Mesendoderm (in vitro differentiated cells): ENCODE measurements at regions not wholly inside any gene's neighbourhood (a gene's known extent, or its start where the extent isn't known, plus 50 kb on each side); places are given as distances from the start of the nearest gene placed in this dataset.

Experiments used
- DNase-seq: peaks from one replicate; pipeline ENCODE4 v3.0.0; 2013
- H2AK5ac ChIP-seq: 2 replicates; pipeline ENCODE4 v1.6.1; 2013; ENCODE audit warnings: low read length, inconsistent platforms
- H2BK120ac ChIP-seq: 2 replicates; pipeline ENCODE4 v1.6.1; 2013; ENCODE audit warnings: low read depth, mild to moderate bottlenecking, low read length, moderate library complexity, mixed read lengths
- H2BK15ac ChIP-seq: replicated peaks from 2 replicates; pipeline ENCODE4 v1.6.1; 2013; ENCODE audit warnings: low read depth, mild to moderate bottlenecking, moderate library complexity
- H2BK5ac ChIP-seq: 2 replicates; pipeline ENCODE4 v1.6.1; 2013; ENCODE audit warnings: low read length, inconsistent platforms
- H3K18ac ChIP-seq: 2 replicates; pipeline ENCODE4 v1.6.1; 2013; ENCODE audit warnings: mild to moderate bottlenecking, low read length, mixed read lengths
- H3K23ac ChIP-seq: one replicate; pipeline ENCODE4 v1.6.1; 2013; ENCODE audit warnings: low read length
- H3K27ac ChIP-seq: 2 replicates; pipeline ENCODE4 v1.5.1; 2013; ENCODE audit warnings: low read depth, mild to moderate bottlenecking, inconsistent platforms, low read length, moderate library complexity
- H3K27me3 ChIP-seq: 2 replicates; pipeline ENCODE4 v1.6.1; 2013; ENCODE audit warnings: low read length, control low read depth, mild to moderate bottlenecking, inconsistent platforms; ENCODE audit not compliant: insufficient read depth, poor library complexity
- H3K36me3 ChIP-seq: 2 replicates; pipeline ENCODE4 v1.6.1; 2013; ENCODE audit warnings: low read length, inconsistent platforms; ENCODE audit not compliant: control insufficient read depth, insufficient read depth
- H3K4ac ChIP-seq: one replicate; pipeline ENCODE4 v1.6.1; 2013; ENCODE audit warnings: low read depth, mild to moderate bottlenecking, low read length, moderate library complexity
- H3K4me1 ChIP-seq: 2 replicates; pipeline ENCODE4 v1.6.1; 2013; ENCODE audit warnings: low read depth, low read length, inconsistent platforms; ENCODE audit not compliant: control insufficient read depth
- H3K4me2 ChIP-seq: 2 replicates; pipeline ENCODE4 v1.6.1; 2013; ENCODE audit warnings: low read length
- H3K4me3 ChIP-seq: 2 replicates; pipeline ENCODE4 v1.5.1; 2013; ENCODE audit warnings: mild to moderate bottlenecking, low read length
- H3K56ac ChIP-seq: one replicate; pipeline ENCODE4 v1.6.1; 2013; ENCODE audit warnings: low read length
- H3K79me1 ChIP-seq: 2 replicates; pipeline ENCODE4 v1.6.1; 2013; ENCODE audit warnings: low read length, inconsistent platforms
- H3K79me2 ChIP-seq: 2 replicates; pipeline ENCODE4 v1.6.1; 2013; ENCODE audit warnings: mild to moderate bottlenecking, low read length; ENCODE audit not compliant: control insufficient read depth, insufficient read depth
- H3K9ac ChIP-seq: 2 replicates; pipeline ENCODE4 v1.6.1; 2013; ENCODE audit warnings: low read length, inconsistent platforms
- H4K5ac ChIP-seq: one replicate; pipeline ENCODE4 v1.6.1; 2013; ENCODE audit warnings: low read length
- H4K8ac ChIP-seq: one replicate; pipeline ENCODE4 v1.6.1; 2013; ENCODE audit warnings: low read depth, mild to moderate bottlenecking, control low read depth, low read length, moderate library complexity
- WGBS: extraction: QIAGEN DNeasy Blood & Tissue Kit; methylation state at CpG from one replicate; pipeline ENCODE4 v1.1.7; 2013; ENCODE audit warnings: low lambda C conversion rate, missing lambda C conversion rate; ENCODE audit not compliant: insufficient coverage; ENCODE audit errors: extremely low coverage; 5-methylcytosine and 5-hydroxymethylcytosine counted together

- H4K8ac ChIP-seq: no peak overlapping the region
- no peaks in the 10 kb centered on the region for H3K27me3 ChIP-seq
- no peak overlapping the region for H3K18ac ChIP-seq
- H3K4ac ChIP-seq: no peak overlapping the region
- H2BK5ac ChIP-seq: no peak overlapping the region
- H3K4me3 ChIP-seq: no peak overlapping the region
- no peak overlapping the region for H3K56ac ChIP-seq
- H3K23ac ChIP-seq: no peak overlapping the region
- H2BK15ac ChIP-seq: no peak overlapping the region
- H3K4me2 ChIP-seq: no peak overlapping the region
- H3K36me3 ChIP-seq: no peaks in the 10 kb centered on the region
- no peak overlapping the region for H2BK120ac ChIP-seq
- no peak for DNase-seq
- H2AK5ac ChIP-seq: no peak overlapping the region
- H3K9ac ChIP-seq: no peak overlapping the region
- no peaks in the 10 kb centered on the region for H3K79me1 ChIP-seq
- H3K79me2 ChIP-seq: no peaks in the 10 kb centered on the region
- peaks cover 9% of the 10 kb centered on the region for H3K4me1 ChIP-seq
- no peak overlapping the region for H4K5ac ChIP-seq
- no peak overlapping the region for H3K27ac ChIP-seq
Measured at GRCh38 chr5:54775645-54776044, 209.7 kb downstream of the ESM1 start.

- WGBS: no CpG with 5 or more reads among the region's 10 CpGs
- Histone ChIP-seq H3K4me3 (no peak overlapping the region), H3K9ac (no peak overlapping the region), H3K79me1 (no peaks in the 10 kb centered on the region), H2BK120ac (no peak overlapping the region), H3K36me3 (no peaks in the 10 kb centered on the region), H3K27ac (no peak overlapping the region), H2AK5ac (no peak overlapping the region), H4K8ac (no peak overlapping the region), H2BK15ac (no peak overlapping the region), H4K5ac (no peak overlapping the region), H3K4me2 (no peak overlapping the region), H2BK5ac (peak overlapping the region; percentile 64), H3K56ac (no peak overlapping the region), H3K27me3 (no peaks in the 10 kb centered on the region), H3K79me2 (no peaks in the 10 kb centered on the region), H3K4ac (no peak overlapping the region), H3K4me1 (peaks cover 9% of the 10 kb centered on the region), H3K18ac (no peak overlapping the region), H3K23ac (no peak overlapping the region)
- DNase-seq: peak; percentile 90
Measured at GRCh38 chr5:54774281-54775170, 210.9 kb downstream of the ESM1 start.

- Histone ChIP-seq H4K5ac (no peak overlapping the region), H3K4ac (no peak overlapping the region), H3K27me3 (no peaks in the 10 kb centered on the region), H3K79me1 (no peaks in the 10 kb centered on the region), H2BK120ac (no peak overlapping the region), H3K79me2 (no peaks in the 10 kb centered on the region), H3K4me1 (peaks cover 9% of the 10 kb centered on the region), H2AK5ac (no peak overlapping the region), H4K8ac (no peak overlapping the region), H3K9ac (no peak overlapping the region), H3K4me3 (no peak overlapping the region), H3K4me2 (no peak overlapping the region), H2BK5ac (no peak overlapping the region), H3K36me3 (no peaks in the 10 kb centered on the region), H3K27ac (no peak overlapping the region), H3K18ac (no peak overlapping the region), H3K23ac (no peak overlapping the region), H2BK15ac (no peak overlapping the region), H3K56ac (no peak overlapping the region)
- DNase-seq: no peak
- WGBS: no CpG with 5 or more reads among the region's 2 CpGs
Measured at GRCh38 chr5:54772684-54773083, 212.7 kb downstream of the ESM1 start.

- no peak overlapping the region for H4K5ac ChIP-seq
- no peak overlapping the region for H3K18ac ChIP-seq
- H3K4me3 ChIP-seq: no peak overlapping the region
- H2AK5ac ChIP-seq: no peak overlapping the region
- H3K23ac ChIP-seq: no peak overlapping the region
- H3K4me2 ChIP-seq: no peak overlapping the region
- H3K27me3 ChIP-seq: no peaks in the 10 kb centered on the region
- H3K79me2 ChIP-seq: no peaks in the 10 kb centered on the region
- H3K27ac ChIP-seq: no peak overlapping the region
- no peak overlapping the region for H2BK120ac ChIP-seq
- no peak overlapping the region for H2BK5ac ChIP-seq
- no peak for DNase-seq
- H3K79me1 ChIP-seq: no peaks in the 10 kb centered on the region
- H3K9ac ChIP-seq: no peak overlapping the region
- no peak overlapping the region for H3K4ac ChIP-seq
- WGBS: no CpG with 5 or more reads among the region's 3 CpGs
- H2BK15ac ChIP-seq: no peak overlapping the region
- peaks cover 9% of the 10 kb centered on the region for H3K4me1 ChIP-seq
- H3K56ac ChIP-seq: no peak overlapping the region
- H3K36me3 ChIP-seq: no peaks in the 10 kb centered on the region
- no peak overlapping the region for H4K8ac ChIP-seq
Measured at GRCh38 chr5:54772231-54772630, 213.2 kb downstream of the ESM1 start.

GRCh38 chr5:54769746-54770145 lies 215.6 kb downstream of the ESM1 start:
- H2BK15ac ChIP-seq: no peak overlapping the region
- H3K36me3 ChIP-seq: no peaks in the 10 kb centered on the region
- H3K4me1 ChIP-seq: peaks cover 7% of the 10 kb centered on the region
- no peaks in the 10 kb centered on the region for H3K79me2 ChIP-seq
- no peak overlapping the region for H3K4me2 ChIP-seq
- no peak overlapping the region for H4K5ac ChIP-seq
- H3K4me3 ChIP-seq: no peak overlapping the region
- no peak overlapping the region for H2BK120ac ChIP-seq
- H3K18ac ChIP-seq: no peak overlapping the region
- H4K8ac ChIP-seq: no peak overlapping the region
- DNase-seq: no peak
- H3K23ac ChIP-seq: no peak overlapping the region
- H3K56ac ChIP-seq: no peak overlapping the region
- H3K79me1 ChIP-seq: no peaks in the 10 kb centered on the region
- no CpG with 5 or more reads among the region's 1 CpG for WGBS
- no peak overlapping the region for H3K9ac ChIP-seq
- no peak overlapping the region for H3K4ac ChIP-seq
- no peak overlapping the region for H2AK5ac ChIP-seq
- no peaks in the 10 kb centered on the region for H3K27me3 ChIP-seq
- H2BK5ac ChIP-seq: no peak overlapping the region
- no peak overlapping the region for H3K27ac ChIP-seq

GRCh38 chr5:54769072-54769471 lies 216.3 kb downstream of the ESM1 start:
- Histone ChIP-seq H2AK5ac (no peak overlapping the region), H3K56ac (no peak overlapping the region), H4K5ac (no peak overlapping the region), H3K79me2 (no peaks in the 10 kb centered on the region), H2BK15ac (no peak overlapping the region), H2BK120ac (no peak overlapping the region), H3K4me3 (no peak overlapping the region), H3K79me1 (no peaks in the 10 kb centered on the region), H3K27me3 (no peaks in the 10 kb centered on the region), H3K27ac (no peak overlapping the region), H3K23ac (no peak overlapping the region), H3K18ac (no peak overlapping the region), H3K9ac (no peak overlapping the region), H3K36me3 (no peaks in the 10 kb centered on the region), H2BK5ac (no peak overlapping the region), H4K8ac (no peak overlapping the region), H3K4ac (no peak overlapping the region), H3K4me2 (no peak overlapping the region), H3K4me1 (peaks cover 1% of the 10 kb centered on the region)
- WGBS: no CpG with 5 or more reads among the region's 6 CpGs
- DNase-seq: peak; percentile 62
